H1 (cell line): ENCODE measurements at regions not wholly inside any gene's neighbourhood (a gene's known extent, or its start where the extent isn't known, plus 50 kb on each side); places are given as distances from the start of the nearest gene placed in this dataset.
"Not testable (repeated sequence)": the region's sequence is repeated elsewhere in the genome, so short reads cannot be mapped to it uniquely, and the experiment has no call there.

ENCODE experiments used
- ATF2 ChIP-seq: IDR thresholded peaks from 2 replicates; pipeline ENCODE4 v1.6.1; 2012; ENCODE audit warnings: low read length, inconsistent platforms
- BRCA1 ChIP-seq: IDR thresholded peaks from 2 replicates; pipeline ENCODE4 v1.6.1; 2012; ENCODE audit warnings: low read depth, low read length, improper control_type of control experiment
- CBX5 ChIP-seq: fragments of 300-800, 300-1000 bp; sonication (generic); IDR thresholded peaks from 2 replicates; pipeline ENCODE4 v1.7.1; 2016; ENCODE audit warnings: antibody characterized with exemption, low read length, low read depth
- CTCF ChIP-seq, 3 experiments: IDR thresholded peaks; 1 replicate in 2 of 3; 2 replicates in 1 of 3; pipeline versions ENCODE4 v1.5.1 to v1.6.1; 2011; ENCODE audit warnings: low read length in 3 of 3, mild to moderate bottlenecking in 3 of 3, inconsistent platforms in 2 of 3, low read depth in 1 of 3, moderate library complexity in 1 of 3; ENCODE audit not compliant: insufficient read depth in 1 of 3; ENCODE audit errors: control extremely low read depth in 1 of 3
- E2F6 ChIP-seq: IDR thresholded peaks from 2 replicates; pipeline ENCODE4 v1.6.1; 2012; ENCODE audit warnings: inconsistent platforms
- EGR1 ChIP-seq: IDR thresholded peaks from 2 replicates; pipeline ENCODE4 v1.6.1; 2011; ENCODE audit warnings: low read depth, low read length, borderline replicate concordance
- EZH2 ChIP-seq: fragments of 200-600 bp; sonication (generic); IDR thresholded peaks from 2 replicates; pipeline ENCODE4 v1.7.1; 2012; ENCODE audit warnings: low read depth, mild to moderate bottlenecking, moderate library complexity, low read length, inconsistent platforms; ENCODE audit not compliant: severe bottlenecking
- POLR2A ChIP-seq, 2 experiments: IDR thresholded peaks; 1 replicate in 1 of 2; 2 replicates in 1 of 2; pipeline ENCODE4 v1.6.1; 2011; ENCODE audit warnings: low read depth in 2 of 2, low read length in 2 of 2, mild to moderate bottlenecking in 2 of 2; ENCODE audit errors: control extremely low read depth in 1 of 2
- POLR2AphosphoS5 ChIP-seq: IDR thresholded peaks from 2 replicates; pipeline ENCODE4 v1.6.1; 2011; ENCODE audit warnings: low read depth, low read length
- RAD21 ChIP-seq, 2 experiments: IDR thresholded peaks in 1 of 2; conservative IDR thresholded peaks in 1 of 2; 2 replicates each; pipeline ENCODE4 v1.6.1; 2011; ENCODE audit warnings: low read depth in 2 of 2, low read length in 2 of 2, improper control_type of control experiment in 1 of 2, inconsistent platforms in 1 of 2, mild to moderate bottlenecking in 1 of 2, moderate library complexity in 1 of 2
- SP1 ChIP-seq: IDR thresholded peaks from 2 replicates; pipeline ENCODE4 v1.6.1; 2011; ENCODE audit warnings: low read depth, low read length
- TCF12 ChIP-seq: IDR thresholded peaks from 2 replicates; pipeline ENCODE4 v1.6.1; 2011; ENCODE audit warnings: low read depth, mild to moderate bottlenecking, low read length
- ZNF274 ChIP-seq: IDR thresholded peaks from 2 replicates; pipeline ENCODE4 v1.7.0; 2012; ENCODE audit warnings: low read length, borderline replicate concordance; ENCODE audit errors: extremely low read depth

GRCh38 chr15:75773974-75774373 is 61.3 kb upstream of the CSPG4 start:
- not testable (repeated sequence) for TF ChIP-seq EZH2; EGR1; ATF2; BRCA1; TCF12; E2F6; POLR2A (IDR thresholded peaks at IDR 0.05; ENCODE audit: control extremely low read depth in 1 of 2, low read depth in 2 of 2, low read length in 2 of 2); CTCF (IDR thresholded peaks at IDR 0.05; ENCODE audit: control extremely low read depth in 1 of 3, insufficient read depth in 1 of 3, low read depth in 1 of 3, low read length in 3 of 3); POLR2AphosphoS5; SP1; ZNF274; CBX5; RAD21 (IDR thresholded peaks at IDR 0.05 in 1 of 2, conservative IDR thresholded peaks at IDR 0.05 in 1 of 2; ENCODE audit: low read depth in 2 of 2, low read length in 2 of 2)
